C4-2B (cell line): ENCODE measurements at regions not wholly inside any gene's neighbourhood (a gene's known extent, or its start where the extent isn't known, plus 50 kb on each side); places are given as distances from the start of the nearest gene placed in this dataset.

ENCODE experiments used
- ZFX ChIP-seq: fragments of 450-650 bp; IDR thresholded peaks from 2 replicates; pipeline ENCODE4 v1.6.1; 2017
- TF ChIP-seq, protein P1 (sequence below): fragments of 450-650 bp; conservative IDR thresholded peaks from 2 replicates; pipeline ENCODE4 v1.5.1; 2017; ENCODE audit warnings: mild to moderate bottlenecking

DNA sequence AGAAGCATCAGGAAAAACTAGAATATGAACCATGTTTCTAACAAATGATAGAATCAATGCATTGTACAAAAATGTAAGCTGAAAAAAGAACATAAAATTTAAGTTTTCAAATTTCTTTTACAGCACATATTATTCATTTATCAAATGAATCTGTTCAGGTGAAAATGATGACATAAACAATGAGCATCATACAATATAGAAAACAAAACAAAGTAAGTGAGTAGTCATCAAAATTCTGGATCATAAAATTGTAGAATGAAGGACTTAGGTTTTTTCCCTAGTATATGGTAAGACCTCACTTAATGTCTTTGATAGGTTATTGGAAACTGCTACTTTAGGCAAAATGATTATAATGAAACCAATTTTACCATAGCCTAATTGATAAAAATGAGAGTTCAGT is 427.0 kb upstream of the KCNH7 start:
- TF ChIP-seq, protein P1, sequence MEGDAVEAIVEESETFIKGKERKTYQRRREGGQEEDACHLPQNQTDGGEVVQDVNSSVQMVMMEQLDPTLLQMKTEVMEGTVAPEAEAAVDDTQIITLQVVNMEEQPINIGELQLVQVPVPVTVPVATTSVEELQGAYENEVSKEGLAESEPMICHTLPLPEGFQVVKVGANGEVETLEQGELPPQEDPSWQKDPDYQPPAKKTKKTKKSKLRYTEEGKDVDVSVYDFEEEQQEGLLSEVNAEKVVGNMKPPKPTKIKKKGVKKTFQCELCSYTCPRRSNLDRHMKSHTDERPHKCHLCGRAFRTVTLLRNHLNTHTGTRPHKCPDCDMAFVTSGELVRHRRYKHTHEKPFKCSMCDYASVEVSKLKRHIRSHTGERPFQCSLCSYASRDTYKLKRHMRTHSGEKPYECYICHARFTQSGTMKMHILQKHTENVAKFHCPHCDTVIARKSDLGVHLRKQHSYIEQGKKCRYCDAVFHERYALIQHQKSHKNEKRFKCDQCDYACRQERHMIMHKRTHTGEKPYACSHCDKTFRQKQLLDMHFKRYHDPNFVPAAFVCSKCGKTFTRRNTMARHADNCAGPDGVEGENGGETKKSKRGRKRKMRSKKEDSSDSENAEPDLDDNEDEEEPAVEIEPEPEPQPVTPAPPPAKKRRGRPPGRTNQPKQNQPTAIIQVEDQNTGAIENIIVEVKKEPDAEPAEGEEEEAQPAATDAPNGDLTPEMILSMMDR: no peak
- TF ChIP-seq ZFX: no peak
